ENCODE measurements at regions not wholly inside any gene's neighbourhood (a gene's known extent, or its start where the extent isn't known, plus 50 kb on each side); places are given as distances from the start of the nearest gene placed in this dataset.
"Not testable (repeated sequence)": the region's sequence is repeated elsewhere in the genome, so short reads cannot be mapped to it uniquely, and the experiment has no call there.

DNA sequence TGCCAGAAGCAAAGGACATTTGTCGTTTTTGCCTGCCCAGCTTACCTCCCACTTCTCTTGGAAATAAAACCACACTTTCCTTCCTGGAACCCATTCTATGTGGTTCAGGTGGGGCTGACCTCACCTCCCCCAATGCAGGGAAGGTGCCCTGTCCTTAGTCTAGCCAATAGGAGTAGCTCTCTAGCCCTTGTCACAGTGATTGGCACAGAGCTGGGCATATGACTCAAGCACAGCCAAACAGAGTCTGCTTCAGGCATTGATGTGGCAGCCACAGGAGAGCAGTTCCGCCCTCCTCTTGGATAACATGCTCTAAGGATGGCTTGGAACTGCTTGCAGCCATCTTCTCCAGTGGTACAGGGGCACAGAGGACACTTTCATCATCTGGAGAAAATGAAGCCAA is 134.0 kb downstream of the LRIG2 start:
- Histone ChIP-seq H3K27me3 (ENCODE audit: insufficient read depth, low read length) (peaks cover 14% of the 10 kb centered on the region), H3K4me1 (ENCODE audit: insufficient read depth, low read length) (no peaks in the 10 kb centered on the region), H2AFZ (ENCODE audit: low read length) (no peak overlapping the region), H3K27ac (ENCODE audit: low read depth, low read length) (no peak overlapping the region), H3K4me2 (ENCODE audit: insufficient read depth, low read length) (no peak overlapping the region), H3K36me3 (ENCODE audit: insufficient read depth, low read length) (no peaks in the 10 kb centered on the region), H3K79me2 (ENCODE audit: insufficient read depth, low read length) (no peaks in the 10 kb centered on the region), H3K9me3 (ENCODE audit: low read depth, low read length) (no peaks in the 10 kb centered on the region), H3K4me3 (ENCODE audit: insufficient read depth, low read length) (no peak overlapping the region), H4K20me1 (ENCODE audit: insufficient read depth, low read length) (no peaks in the 10 kb centered on the region)
- no peak for DNase-seq (ENCODE audit: insufficient read length, low spot score, missing footprints)
- TF ChIP-seq, protein P1, sequence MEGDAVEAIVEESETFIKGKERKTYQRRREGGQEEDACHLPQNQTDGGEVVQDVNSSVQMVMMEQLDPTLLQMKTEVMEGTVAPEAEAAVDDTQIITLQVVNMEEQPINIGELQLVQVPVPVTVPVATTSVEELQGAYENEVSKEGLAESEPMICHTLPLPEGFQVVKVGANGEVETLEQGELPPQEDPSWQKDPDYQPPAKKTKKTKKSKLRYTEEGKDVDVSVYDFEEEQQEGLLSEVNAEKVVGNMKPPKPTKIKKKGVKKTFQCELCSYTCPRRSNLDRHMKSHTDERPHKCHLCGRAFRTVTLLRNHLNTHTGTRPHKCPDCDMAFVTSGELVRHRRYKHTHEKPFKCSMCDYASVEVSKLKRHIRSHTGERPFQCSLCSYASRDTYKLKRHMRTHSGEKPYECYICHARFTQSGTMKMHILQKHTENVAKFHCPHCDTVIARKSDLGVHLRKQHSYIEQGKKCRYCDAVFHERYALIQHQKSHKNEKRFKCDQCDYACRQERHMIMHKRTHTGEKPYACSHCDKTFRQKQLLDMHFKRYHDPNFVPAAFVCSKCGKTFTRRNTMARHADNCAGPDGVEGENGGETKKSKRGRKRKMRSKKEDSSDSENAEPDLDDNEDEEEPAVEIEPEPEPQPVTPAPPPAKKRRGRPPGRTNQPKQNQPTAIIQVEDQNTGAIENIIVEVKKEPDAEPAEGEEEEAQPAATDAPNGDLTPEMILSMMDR (IDR thresholded peaks at IDR 0.05; ENCODE audit: extremely low read depth, low read depth, low read length) = no peak

DNA sequence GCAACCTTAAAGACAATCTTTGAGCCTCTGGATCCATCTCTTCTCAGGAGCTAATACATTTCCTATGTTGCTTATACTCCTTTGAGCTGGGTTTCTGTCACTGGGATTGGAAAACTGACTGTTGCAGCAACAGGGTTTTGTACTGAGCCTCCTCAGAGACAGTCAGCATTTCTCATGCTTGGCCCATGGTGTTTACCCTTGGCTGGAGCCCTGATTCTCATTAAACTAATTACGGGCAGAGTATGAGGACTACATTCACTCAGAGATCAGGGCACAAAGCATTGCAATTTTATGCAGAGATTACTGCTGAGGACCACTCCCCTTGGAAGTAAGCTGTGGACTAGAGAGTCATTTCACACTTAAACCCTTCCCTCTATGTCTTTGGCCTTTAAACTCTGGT is 134.5 kb downstream of the LRIG2 start:
- no peaks in the 10 kb centered on the region for H3K36me3 ChIP-seq (ENCODE audit: insufficient read depth, low read length)
- no peak overlapping the region for H3K27ac ChIP-seq (ENCODE audit: low read depth, low read length)
- H2AFZ ChIP-seq (ENCODE audit: low read length) = no peak overlapping the region
- no peak for DNase-seq (ENCODE audit: insufficient read length, low spot score, missing footprints)
- no peaks in the 10 kb centered on the region for H3K4me1 ChIP-seq (ENCODE audit: insufficient read depth, low read length)
- H3K27me3 ChIP-seq (ENCODE audit: insufficient read depth, low read length) = peaks cover 14% of the 10 kb centered on the region
- no peaks in the 10 kb centered on the region for H4K20me1 ChIP-seq (ENCODE audit: insufficient read depth, low read length)
- H3K79me2 ChIP-seq (ENCODE audit: insufficient read depth, low read length) = no peaks in the 10 kb centered on the region
- H3K9me3 ChIP-seq (ENCODE audit: low read depth, low read length) = no peaks in the 10 kb centered on the region
- TF ChIP-seq, protein P1 (IDR thresholded peaks at IDR 0.05; ENCODE audit: extremely low read depth, low read depth, low read length) = no peak
- no peak overlapping the region for H3K4me2 ChIP-seq (ENCODE audit: insufficient read depth, low read length)
- H3K4me3 ChIP-seq (ENCODE audit: insufficient read depth, low read length) = no peak overlapping the region

DNA sequence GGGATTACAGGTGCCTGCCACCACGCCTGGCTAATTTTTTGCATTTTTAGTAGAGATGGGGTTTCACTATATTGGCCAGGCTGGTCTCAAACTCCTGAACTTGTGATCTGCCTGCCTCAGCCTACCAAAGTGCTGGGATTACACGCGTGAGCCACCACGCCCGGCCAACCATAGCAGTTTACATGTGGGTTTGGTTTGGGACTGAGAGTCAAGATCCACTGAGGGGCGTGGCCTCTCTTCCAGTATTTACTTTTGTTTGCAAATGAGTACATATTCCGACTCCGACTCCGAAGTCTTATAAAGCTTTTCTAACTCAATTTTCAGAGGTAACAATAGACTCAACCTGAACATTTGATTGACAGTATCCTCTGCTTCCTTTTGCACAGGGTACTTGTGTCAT is 135.4 kb downstream of the LRIG2 start:
- H2AFZ ChIP-seq (ENCODE audit: low read length); DNase-seq (ENCODE audit: insufficient read length, low spot score, missing footprints); H3K4me2 ChIP-seq (ENCODE audit: insufficient read depth, low read length); H3K9me3 ChIP-seq (ENCODE audit: low read depth, low read length); H3K36me3 ChIP-seq (ENCODE audit: insufficient read depth, low read length); H3K4me1 ChIP-seq (ENCODE audit: insufficient read depth, low read length); H3K79me2 ChIP-seq (ENCODE audit: insufficient read depth, low read length); H3K4me3 ChIP-seq (ENCODE audit: insufficient read depth, low read length); H3K27ac ChIP-seq (ENCODE audit: low read depth, low read length); H4K20me1 ChIP-seq (ENCODE audit: insufficient read depth, low read length): not testable (repeated sequence)
- peaks cover 18% of the 10 kb centered on the region for H3K27me3 ChIP-seq (ENCODE audit: insufficient read depth, low read length)

DNA sequence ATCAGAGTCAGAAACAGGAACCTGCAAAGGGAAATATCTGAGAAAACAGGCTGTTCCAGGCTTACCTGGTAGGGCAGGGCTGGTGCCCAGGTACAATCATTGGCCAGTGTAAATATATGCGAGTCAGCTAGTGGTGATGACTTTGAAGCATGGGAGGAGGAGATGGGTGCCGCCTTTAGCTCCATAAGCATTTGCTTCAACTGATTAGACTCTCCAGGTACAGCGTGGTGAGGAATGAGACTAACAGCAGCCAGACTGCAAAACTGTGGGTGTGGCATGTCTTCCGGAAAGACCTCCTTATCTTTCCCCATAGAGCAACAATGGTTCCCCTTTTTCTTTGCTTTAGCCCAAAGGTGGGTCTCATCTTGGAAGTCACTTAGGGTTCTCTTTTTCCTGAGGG is 137.2 kb downstream of the LRIG2 start:
- no peak overlapping the region for H2AFZ ChIP-seq (ENCODE audit: low read length)
- H4K20me1 ChIP-seq (ENCODE audit: insufficient read depth, low read length) = no peaks in the 10 kb centered on the region
- DNase-seq (ENCODE audit: insufficient read length, low spot score, missing footprints) = no peak
- no peaks in the 10 kb centered on the region for H3K79me2 ChIP-seq (ENCODE audit: insufficient read depth, low read length)
- TF ChIP-seq, protein P1 (IDR thresholded peaks at IDR 0.05; ENCODE audit: extremely low read depth, low read depth, low read length) = no peak
- H3K27ac ChIP-seq (ENCODE audit: low read depth, low read length) = no peak overlapping the region
- no peak overlapping the region for H3K4me3 ChIP-seq (ENCODE audit: insufficient read depth, low read length)
- no peak overlapping the region for H3K4me2 ChIP-seq (ENCODE audit: insufficient read depth, low read length)
- no peaks in the 10 kb centered on the region for H3K4me1 ChIP-seq (ENCODE audit: insufficient read depth, low read length)
- H3K36me3 ChIP-seq (ENCODE audit: insufficient read depth, low read length) = no peaks in the 10 kb centered on the region
- peaks cover 18% of the 10 kb centered on the region for H3K27me3 ChIP-seq (ENCODE audit: insufficient read depth, low read length)
- H3K9me3 ChIP-seq (ENCODE audit: low read depth, low read length) = no peaks in the 10 kb centered on the region

Measured in osteoblast (primary cell).